Gastrocnemius medialis (tissue), 4 donors: ENCODE measurements at regions not wholly inside any gene's neighbourhood (a gene's known extent, or its start where the extent isn't known, plus 50 kb on each side); places are given as distances from the start of the nearest gene placed in this dataset.

Experiments used
- POLR2A ChIP-seq, 2 donors: fragments of 450-650 bp; IDR thresholded peaks; one replicate each; pipeline ENCODE4 v1.6.1; 2017; ENCODE audit warnings: antibody characterized with exemption in 2 of 2, mild to moderate bottlenecking in 2 of 2, moderate library complexity in 2 of 2
- TF ChIP-seq, protein P1 (sequence below), 5 experiments: fragments of 450-650 bp in 3 of 5; fragments of 200-600 bp in 2 of 5; sonication (generic) in 2 of 5; IDR thresholded peaks in 4 of 5; conservative IDR thresholded peaks in 1 of 5; 1 replicate in 4 of 5; 2 replicates in 1 of 5; pipeline ENCODE4 v1.5.1; 2016 to 2019; ENCODE audit warnings: antibody characterized with exemption in 5 of 5, mild to moderate bottlenecking in 3 of 5, moderate library complexity in 3 of 5

- TF ChIP-seq, protein P1, sequence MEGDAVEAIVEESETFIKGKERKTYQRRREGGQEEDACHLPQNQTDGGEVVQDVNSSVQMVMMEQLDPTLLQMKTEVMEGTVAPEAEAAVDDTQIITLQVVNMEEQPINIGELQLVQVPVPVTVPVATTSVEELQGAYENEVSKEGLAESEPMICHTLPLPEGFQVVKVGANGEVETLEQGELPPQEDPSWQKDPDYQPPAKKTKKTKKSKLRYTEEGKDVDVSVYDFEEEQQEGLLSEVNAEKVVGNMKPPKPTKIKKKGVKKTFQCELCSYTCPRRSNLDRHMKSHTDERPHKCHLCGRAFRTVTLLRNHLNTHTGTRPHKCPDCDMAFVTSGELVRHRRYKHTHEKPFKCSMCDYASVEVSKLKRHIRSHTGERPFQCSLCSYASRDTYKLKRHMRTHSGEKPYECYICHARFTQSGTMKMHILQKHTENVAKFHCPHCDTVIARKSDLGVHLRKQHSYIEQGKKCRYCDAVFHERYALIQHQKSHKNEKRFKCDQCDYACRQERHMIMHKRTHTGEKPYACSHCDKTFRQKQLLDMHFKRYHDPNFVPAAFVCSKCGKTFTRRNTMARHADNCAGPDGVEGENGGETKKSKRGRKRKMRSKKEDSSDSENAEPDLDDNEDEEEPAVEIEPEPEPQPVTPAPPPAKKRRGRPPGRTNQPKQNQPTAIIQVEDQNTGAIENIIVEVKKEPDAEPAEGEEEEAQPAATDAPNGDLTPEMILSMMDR (IDR thresholded peaks at IDR 0.05 in 4 of 5, conservative IDR thresholded peaks at IDR 0.05 in 1 of 5) = no peak
- TF ChIP-seq POLR2A (IDR thresholded peaks at IDR 0.05) = no peak
These were observed 196.0 kb downstream of the CDH7 start for GRCh38 chr18:65946777-65947176.
